Endothelial cell of umbilical vein (primary cell): ENCODE measurements at regions not wholly inside any gene's neighbourhood (a gene's known extent, or its start where the extent isn't known, plus 50 kb on each side); places are given as distances from the start of the nearest gene placed in this dataset.

Experiments used
- BruUV-seq: library from RNA; stranded (reverse); fragments of 400-500 nt; replicated peaks from 2 replicates; lab custom pipeline; 2021; lab: Mats Ljungman, UMichigan
- CTCF ChIA-PET: fragments of 300-600, 350-600 bp; sonication (Branson Sonifier 250); formaldehyde crosslinking; loops from one replicate; lab custom pipeline; 2021; ENCODE audit warnings: antibody characterized with exemption, inconsistent platforms; lab: Charles Lee
- POLR2A ChIA-PET: fragments of 300-600, 350-600 bp; sonication (Branson Sonifier 250); formaldehyde crosslinking; loops from one replicate; lab custom pipeline; 2021; ENCODE audit warnings: antibody characterized with exemption, inconsistent platforms; lab: Charles Lee
- DNase-seq: peaks from one replicate; pipeline ENCODE4 v3.0.0-alpha.2; 2011; ENCODE audit warnings: low read depth, low spot score
- FAIRE-seq: peaks from 2 replicates; lab custom pipeline; 2011; peaks lifted over from hg19 to GRCh38; lab: Jason Lieb, UNC
- H2AFZ ChIP-seq: 2 replicates; pipeline ENCODE4 v1.6.0; 2012; ENCODE audit warnings: low read depth, low read length, control low read depth, inconsistent platforms
- H3K27ac ChIP-seq: 2 replicates; pipeline ENCODE4 v1.5.1; 2011; ENCODE audit warnings: low read depth, mild to moderate bottlenecking, control low read depth, low read length, moderate library complexity; ENCODE audit not compliant: insufficient read depth
- H3K27me3 ChIP-seq, 2 experiments: 2 replicates each; pipeline versions ENCODE4 v1.6.0 to v1.6.1; 2011; ENCODE audit warnings: low read length in 2 of 2, mixed read lengths in 1 of 2; ENCODE audit not compliant: control insufficient read depth in 2 of 2, insufficient read depth in 2 of 2
- H3K36me3 ChIP-seq, 2 experiments: 2 replicates in 1 of 2; 3 replicates in 1 of 2; pipeline ENCODE4 v1.5.1; 2011; ENCODE audit warnings: low read length in 2 of 2, mild to moderate bottlenecking in 1 of 2, moderate library complexity in 1 of 2; ENCODE audit not compliant: control insufficient read depth in 2 of 2, insufficient read depth in 2 of 2; ENCODE audit errors: extremely low read depth in 1 of 2
- H3K4me1 ChIP-seq: 3 replicates; pipeline ENCODE4 v1.5.1; 2011; ENCODE audit warnings: mild to moderate bottlenecking, low read length; ENCODE audit not compliant: control insufficient read depth, insufficient read depth; ENCODE audit errors: extremely low read depth
- H3K4me2 ChIP-seq: 2 replicates; pipeline ENCODE4 v1.6.1; 2011; ENCODE audit warnings: low read length, control low read depth, mixed read lengths; ENCODE audit not compliant: insufficient read depth
- H3K4me3 ChIP-seq, 3 experiments: fragments of 200-600 bp in 1 of 3; sonication (generic), shearing (Covaris generic) in 1 of 3; replicated peaks in 1 of 3; 2 replicates each; pipeline ENCODE4 v1.5.1; 2011 to 2016; ENCODE audit warnings: control low read depth in 3 of 3, low read length in 3 of 3, mild to moderate bottlenecking in 2 of 3, inconsistent platforms in 1 of 3, low read depth in 1 of 3, moderate library complexity in 1 of 3; ENCODE audit not compliant: insufficient read depth in 1 of 3
- H3K79me2 ChIP-seq: 2 replicates; pipeline ENCODE4 v1.6.0; 2012; ENCODE audit warnings: low read length, inconsistent platforms; ENCODE audit not compliant: control insufficient read depth, insufficient read depth
- H3K9ac ChIP-seq: replicated peaks from 2 replicates; pipeline ENCODE3; 2011; ENCODE audit warnings: low read length, control low read depth; ENCODE audit not compliant: insufficient read depth; ENCODE audit errors: extremely low read depth
- H3K9me1 ChIP-seq: replicated peaks from 3 replicates; pipeline ENCODE4 v1.6.0; 2011; ENCODE audit warnings: mild to moderate bottlenecking, low read length; ENCODE audit not compliant: control insufficient read depth, insufficient read depth; ENCODE audit errors: extremely low read depth
- H3K9me3 ChIP-seq: replicated peaks from 2 replicates; pipeline ENCODE4 v1.5.1; 2012; ENCODE audit warnings: low read length, inconsistent platforms; ENCODE audit not compliant: control insufficient read depth, insufficient read depth
- H4K20me1 ChIP-seq: replicated peaks from 2 replicates; pipeline ENCODE3; 2011; ENCODE audit warnings: mild to moderate bottlenecking, low read length; ENCODE audit not compliant: control insufficient read depth, insufficient read depth; ENCODE audit errors: extremely low read depth
- CTCF ChIP-seq, 2 donors: IDR thresholded peaks; 1 replicate in 1 of 2; 2 replicates in 1 of 2; pipeline ENCODE4 v1.5.1; 2011; ENCODE audit warnings: low read length in 2 of 2, mild to moderate bottlenecking in 2 of 2, moderate library complexity in 2 of 2, control low read depth in 1 of 2, inconsistent platforms in 1 of 2, low read depth in 1 of 2; ENCODE audit not compliant: insufficient read depth in 1 of 2; ENCODE audit errors: extremely low read depth in 1 of 2
- EZH2 ChIP-seq: IDR thresholded peaks from 2 replicates; pipeline ENCODE4 v1.6.1; 2012; ENCODE audit warnings: borderline replicate concordance, low read depth, mild to moderate bottlenecking, moderate library complexity, low read length, inconsistent platforms; ENCODE audit not compliant: severe bottlenecking
- FOS ChIP-seq: IDR thresholded peaks from 2 replicates; pipeline ENCODE4 v1.6.1; 2011; ENCODE audit warnings: mild to moderate bottlenecking, low read length, moderate library complexity, borderline replicate concordance; ENCODE audit not compliant: insufficient read depth
- GATA2 ChIP-seq: IDR thresholded peaks from 2 replicates; pipeline ENCODE4 v1.7.0; 2011; ENCODE audit warnings: low read depth, mild to moderate bottlenecking, moderate library complexity, mixed read lengths, low read length; ENCODE audit not compliant: insufficient read length, insufficient read depth
- JUN ChIP-seq: IDR thresholded peaks from 2 replicates; pipeline ENCODE4 v1.6.1; 2011; ENCODE audit warnings: borderline replicate concordance, low read depth; ENCODE audit not compliant: insufficient read length, insufficient read depth
- MAX ChIP-seq: IDR thresholded peaks from 2 replicates; pipeline ENCODE4 v1.6.1; 2011; ENCODE audit not compliant: insufficient read depth, insufficient read length
- MYC ChIP-seq: IDR thresholded peaks from one replicate; pipeline ENCODE4 v1.6.1; 2011; ENCODE audit warnings: mild to moderate bottlenecking, low read depth, low read length
- POLR2A ChIP-seq: IDR thresholded peaks from 2 replicates; pipeline ENCODE4 v1.6.1; 2012; ENCODE audit warnings: low read depth, mild to moderate bottlenecking, control low read depth, low read length
- POLR2AphosphoS5 ChIP-seq: IDR thresholded peaks from 2 replicates; pipeline ENCODE4 v1.6.1; 2012; ENCODE audit warnings: low read depth, mild to moderate bottlenecking, control low read depth, low read length, moderate library complexity; ENCODE audit not compliant: insufficient read depth
- dilution Hi-C: fragments of 300-500 bp; cut with MboI; formaldehyde crosslinking; loops from one replicate; pipeline ENCODE4 v1.15.0; 2019; ENCODE audit warnings: low sequenced_read_pairs; ENCODE audit not compliant: extremely low pct_ligation_motif_present
- intact Hi-C: fragments of 100-400 bp; cut with micrococcal nuclease; formaldehyde crosslinking; loops from one replicate; pipeline ENCODE4 v1.10.0; 2022

GRCh38 chr2:223319601-223320000 is 267.6 kb downstream of the KCNE4 start:
- no peak for DNase-seq
- no TSS peak for BruUV-seq
- TF ChIP-seq MYC (no peak), POLR2AphosphoS5 (no peak), EZH2 (no peak), MAX (no peak), GATA2 (no peak), JUN (no peak), FOS (no peak), POLR2A (no peak), CTCF (IDR thresholded peaks at IDR 0.05; ENCODE audit: extremely low read depth in 1 of 2, insufficient read depth in 1 of 2, low read depth in 1 of 2, low read length in 2 of 2) (no peak)
- dilution Hi-C loops, result no loop called here
- no peaks in the 10 kb centered on the region for H3K36me3 ChIP-seq
- H3K4me1 ChIP-seq, result no peaks in the 10 kb centered on the region
- no peaks in the 10 kb centered on the region for H3K79me2 ChIP-seq
- H3K27ac ChIP-seq, result no peak overlapping the region
- no peak overlapping the region for H2AFZ ChIP-seq
- ChIA-PET CTCF (no interaction called here), POLR2A (no interaction called here)
- H3K9me3 ChIP-seq, result no peaks in the 10 kb centered on the region
- no peaks in the 10 kb centered on the region for H3K27me3 ChIP-seq
- intact Hi-C loops, result no loop called here
- H4K20me1 ChIP-seq, result no peaks in the 10 kb centered on the region
- H3K9me1 ChIP-seq, result no peaks in the 10 kb centered on the region
- no peak overlapping the region for H3K9ac ChIP-seq
- no peak overlapping the region for H3K4me3 ChIP-seq
- no peak for FAIRE-seq
- H3K4me2 ChIP-seq, result no peak overlapping the region
